Kidney (tissue), 13 donors: ENCODE measurements at regions not wholly inside any gene's neighbourhood (a gene's known extent, or its start where the extent isn't known, plus 50 kb on each side); places are given as distances from the start of the nearest gene placed in this dataset.

ENCODE experiments used
- DNase-seq, 5 donors: peaks; one replicate each; pipeline ENCODE4 v3.0.0-alpha.2; 2013 to 2020
- FAIRE-seq: peaks from 2 replicates; lab custom pipeline; 2012; peaks lifted over from hg19 to GRCh38; lab: Jason Lieb, UNC
- H3K27ac ChIP-seq, 2 donors: one replicate each; pipeline ENCODE4 v1.7.0; 2013; ENCODE audit warnings: low read depth in 2 of 2, low read length in 2 of 2, inconsistent platforms in 1 of 2
- H3K27me3 ChIP-seq: one replicate; pipeline ENCODE4 v1.7.1; 2013; ENCODE audit warnings: low read length, inconsistent platforms; ENCODE audit not compliant: control insufficient read depth, insufficient read depth
- H3K36me3 ChIP-seq, 3 donors: one replicate each; pipeline versions ENCODE4 v1.7.0 to v1.7.1; 2013; ENCODE audit warnings: low read length in 3 of 3, control low read depth in 1 of 3, inconsistent platforms in 1 of 3; ENCODE audit not compliant: insufficient read depth in 3 of 3, control insufficient read depth in 2 of 3
- H3K4me1 ChIP-seq, 3 donors: one replicate each; pipeline versions ENCODE4 v1.7.0 to v1.7.1; 2013; ENCODE audit warnings: low read length in 3 of 3, inconsistent platforms in 1 of 3, low read depth in 1 of 3; ENCODE audit not compliant: control insufficient read depth in 2 of 3, insufficient read depth in 2 of 3
- H3K4me3 ChIP-seq, 3 donors: one replicate each; pipeline versions ENCODE4 v1.7.0 to v1.8.1; 2013; ENCODE audit warnings: low read length in 3 of 3, control low read depth in 1 of 3, inconsistent platforms in 1 of 3
- H3K9ac ChIP-seq, 3 donors: one replicate each; pipeline versions ENCODE4 v1.7.0 to v1.7.1; 2013; ENCODE audit warnings: low read length in 3 of 3, control low read depth in 1 of 3, inconsistent platforms in 1 of 3
- H3K9me3 ChIP-seq, 3 donors: one replicate each; pipeline versions ENCODE4 v1.7.0 to v1.7.1; 2013; ENCODE audit warnings: low read length in 3 of 3, control low read depth in 1 of 3, inconsistent platforms in 1 of 3; ENCODE audit not compliant: control insufficient read depth in 2 of 3, insufficient read depth in 1 of 3
- CTCF ChIP-seq: IDR thresholded peaks from 3 replicates; pipeline ENCODE4 v1.5.1; 2012; ENCODE audit warnings: mild to moderate bottlenecking, moderate library complexity, borderline replicate concordance; ENCODE audit not compliant: insufficient read depth; ENCODE audit errors: extremely low read depth
- intact Hi-C: fragments of 100-400 bp; cut with DNase I; formaldehyde crosslinking; loops from one replicate; pipeline ENCODE4 v1.11.1; 2022
- donor health status: control.
- donor health status: control.
- donor health status: control.
- donor health status: control.
- donor health status: control.
- donor health status: DM: yes; HTN: yes; CAD: no.
- donor health status: Normal renal cell carcinoma (clear cell type).

- Histone ChIP-seq H3K4me3 (no peak overlapping the region), H3K4me1 (no peaks in the 10 kb centered on the region), H3K27ac (no peak overlapping the region), H3K36me3 (no peaks in the 10 kb centered on the region), H3K9ac (no peak overlapping the region), H3K9me3 (no peaks in the 10 kb centered on the region), H3K27me3 (no peaks in the 10 kb centered on the region)
- DNase-seq = no peak
- intact Hi-C loops = no loop called here
- no peak for FAIRE-seq
- no peak for TF ChIP-seq CTCF
Measured at GRCh38 chr9:23573800-23574199, 252.2 kb downstream of the ELAVL2 start.

- Histone ChIP-seq H3K9ac (no peak overlapping the region), H3K36me3 (no peaks in the 10 kb centered on the region), H3K4me1 (peaks cover 0 to 9% (median 0%) of the 10 kb centered on the region in 3 donors), H3K27me3 (no peaks in the 10 kb centered on the region), H3K9me3 (no peaks in the 10 kb centered on the region), H3K4me3 (no peak overlapping the region), H3K27ac (no peak overlapping the region)
- intact Hi-C loops = no loop called here
- FAIRE-seq = no peak
- no peak for TF ChIP-seq CTCF
- DNase-seq = no peak
Measured at GRCh38 chr9:23577611-23578010, 248.4 kb downstream of the ELAVL2 start.

- no peak for TF ChIP-seq CTCF
- intact Hi-C loops = no loop called here
- FAIRE-seq = no peak
Measured at GRCh38 chr9:23581931-23582330, 244.1 kb downstream of the ELAVL2 start.

GRCh38 chr9:23582836-23583235, 243.2 kb downstream of the ELAVL2 start:
- H3K9ac ChIP-seq = no peak overlapping the region
- no peak overlapping the region for H3K27ac ChIP-seq
- H3K27me3 ChIP-seq = no peaks in the 10 kb centered on the region
- H3K4me3 ChIP-seq = no peak overlapping the region
- DNase-seq (no peak), FAIRE-seq (no peak)
- H3K9me3 ChIP-seq = no peaks in the 10 kb centered on the region
- H3K4me1 ChIP-seq = peaks cover 0 to 19% (median 4%) of the 10 kb centered on the region in 3 donors
- intact Hi-C loops = no loop called here
- no peak for TF ChIP-seq CTCF
- no peaks in the 10 kb centered on the region for H3K36me3 ChIP-seq

More at GRCh38 chr9:23581931-23582330, 244.1 kb downstream of the ELAVL2 start:
- Histone ChIP-seq H3K27me3 (no peaks in the 10 kb centered on the region), H3K36me3 (no peaks in the 10 kb centered on the region), H3K4me1 (peaks cover 0 to 13% (median under 1%) of the 10 kb centered on the region in 3 donors), H3K4me3 (peak overlapping the region in 2 of 3 donors; percentile 2 to 26), H3K9ac (no peak overlapping the region), H3K9me3 (no peaks in the 10 kb centered on the region), H3K27ac (peak overlapping the region in 1 of 2 donors; percentile 52)
- DNase-seq = no peak
